ENCODE measurements at regions not wholly inside any gene's neighbourhood (a gene's known extent, or its start where the extent isn't known, plus 50 kb on each side); places are given as distances from the start of the nearest gene placed in this dataset.
A peak's percentile ranks its signal among the peaks of the same experiment; 100 is the strongest.

GRCh38 chr20:11197851-11198250, 524.1 kb upstream of the JAG1 start:
- in situ Hi-C loops (cut with MboI; ENCODE audit: low sequenced_read_pairs, unreplicated experiment), result no loop called here
- no peak for DNase-seq (ENCODE audit: low spot score)
- no peak for TF ChIP-seq CTCF (IDR thresholded peaks at IDR 0.05; ENCODE audit: borderline replicate concordance, control extremely low read depth, extremely low read depth, insufficient read depth, missing control alignments)

DNA sequence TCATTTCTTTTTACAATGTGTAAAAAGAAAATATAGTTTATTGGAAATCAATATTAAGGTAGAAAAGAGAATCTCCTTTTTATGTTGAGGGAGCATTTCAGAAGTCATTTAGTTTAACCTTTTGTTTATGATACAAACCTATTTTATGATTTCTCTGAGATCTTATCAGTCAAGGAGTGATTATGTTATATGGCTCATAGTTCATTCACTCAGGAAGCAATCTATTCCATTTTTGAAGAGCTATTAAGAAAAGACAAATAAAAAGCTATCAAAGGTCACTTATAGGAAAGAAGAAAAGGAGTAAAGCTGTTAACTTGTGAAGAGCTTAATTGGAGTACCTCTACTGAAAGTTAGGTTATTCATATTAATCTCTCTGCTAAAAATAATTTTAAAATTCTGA, 526.6 kb upstream of the JAG1 start:
- in situ Hi-C loops (cut with MboI; ENCODE audit: low sequenced_read_pairs, unreplicated experiment), result no loop called here
- no peak for DNase-seq (ENCODE audit: low spot score)
- TF ChIP-seq CTCF (IDR thresholded peaks at IDR 0.05; ENCODE audit: borderline replicate concordance, control extremely low read depth, extremely low read depth, insufficient read depth, missing control alignments), result no peak

DNA sequence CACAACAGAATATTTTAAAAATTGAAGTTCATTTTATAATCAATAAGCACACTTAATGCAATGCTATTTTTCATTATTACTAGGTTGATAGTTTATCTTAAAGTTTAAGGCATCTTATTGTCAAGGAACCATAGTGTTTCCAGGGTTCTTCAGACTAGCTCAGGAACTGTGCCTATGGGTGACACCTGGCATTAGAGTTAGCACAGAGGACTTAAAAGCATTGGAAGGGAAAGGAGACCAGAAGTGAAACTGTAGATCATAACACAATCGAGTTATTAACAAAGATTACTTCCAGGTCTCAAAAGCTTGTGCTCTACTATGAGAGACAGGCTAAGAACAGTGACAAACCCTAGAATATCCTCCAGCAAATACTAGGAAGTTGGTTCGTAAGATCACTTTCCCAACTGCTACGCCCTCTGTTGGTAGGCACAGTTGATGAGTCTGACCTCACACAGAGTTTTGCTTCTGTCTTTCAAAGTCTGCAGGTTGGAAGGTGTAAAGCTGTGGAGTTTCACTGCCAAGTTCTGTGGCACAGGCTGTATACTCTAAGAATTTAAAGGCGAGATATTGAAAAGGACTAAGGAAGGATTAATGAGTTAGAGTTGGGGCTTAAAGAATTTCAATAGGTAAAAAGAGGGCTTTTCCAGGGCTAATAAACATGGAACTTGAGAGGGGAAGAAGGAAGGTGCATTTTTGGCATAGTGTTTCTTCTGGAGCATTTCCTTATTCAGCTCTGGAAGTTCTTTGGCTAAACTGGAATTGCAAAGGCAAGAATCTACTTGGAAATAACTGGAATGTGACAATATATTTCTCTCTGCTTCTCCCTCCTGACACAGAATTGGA, 531.3 kb upstream of the JAG1 start:
- no peak for DNase-seq (ENCODE audit: low spot score)
- in situ Hi-C loops (cut with MboI; ENCODE audit: low sequenced_read_pairs, unreplicated experiment), result no loop called here
- peak; percentile 63 for TF ChIP-seq CTCF (IDR thresholded peaks at IDR 0.05; ENCODE audit: borderline replicate concordance, control extremely low read depth, extremely low read depth, insufficient read depth, missing control alignments)

GRCh38 chr20:11205769-11206362, 532.1 kb upstream of the JAG1 start:
- no peak for DNase-seq (ENCODE audit: low spot score)
- in situ Hi-C loops (cut with MboI; ENCODE audit: low sequenced_read_pairs, unreplicated experiment), result no loop called here
- TF ChIP-seq CTCF (IDR thresholded peaks at IDR 0.05; ENCODE audit: borderline replicate concordance, control extremely low read depth, extremely low read depth, insufficient read depth, missing control alignments), result no peak

- no peak for DNase-seq (ENCODE audit: low spot score)
- in situ Hi-C loops (cut with MboI; ENCODE audit: low sequenced_read_pairs, unreplicated experiment), result no loop called here
- TF ChIP-seq CTCF (IDR thresholded peaks at IDR 0.05; ENCODE audit: borderline replicate concordance, control extremely low read depth, extremely low read depth, insufficient read depth, missing control alignments), result no peak
Observed at GRCh38 chr20:11207749-11208502, 534.1 kb upstream of the JAG1 start.

DNA sequence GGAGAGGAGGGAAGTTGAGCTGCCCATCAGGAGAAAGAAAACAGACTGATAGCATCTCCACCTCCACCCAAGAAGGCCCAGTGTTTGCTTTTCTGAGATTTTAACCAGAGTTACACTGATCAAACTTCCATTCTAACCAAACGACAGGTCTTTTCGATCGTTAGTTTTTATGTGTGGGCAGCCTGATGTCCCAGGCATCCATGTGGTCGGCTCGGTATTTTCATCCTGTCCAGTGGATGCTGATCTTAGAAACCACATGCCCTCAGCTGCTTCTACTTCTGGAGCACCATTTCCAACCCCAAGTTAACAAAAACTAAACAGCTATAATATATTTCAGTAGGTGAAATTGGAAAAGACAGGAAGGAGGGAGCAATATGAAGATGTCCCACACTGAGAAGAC, 536.8 kb upstream of the JAG1 start:
- DNase-seq (ENCODE audit: low spot score), result no peak
- no peak for TF ChIP-seq CTCF (IDR thresholded peaks at IDR 0.05; ENCODE audit: borderline replicate concordance, control extremely low read depth, extremely low read depth, insufficient read depth, missing control alignments)
- in situ Hi-C loops (cut with MboI; ENCODE audit: low sequenced_read_pairs, unreplicated experiment), result no loop called here

Measured in GM13976 (cell line).